ENCODE measurements at regions not wholly inside any gene's neighbourhood (a gene's known extent, or its start where the extent isn't known, plus 50 kb on each side); places are given as distances from the start of the nearest gene placed in this dataset.

DNA sequence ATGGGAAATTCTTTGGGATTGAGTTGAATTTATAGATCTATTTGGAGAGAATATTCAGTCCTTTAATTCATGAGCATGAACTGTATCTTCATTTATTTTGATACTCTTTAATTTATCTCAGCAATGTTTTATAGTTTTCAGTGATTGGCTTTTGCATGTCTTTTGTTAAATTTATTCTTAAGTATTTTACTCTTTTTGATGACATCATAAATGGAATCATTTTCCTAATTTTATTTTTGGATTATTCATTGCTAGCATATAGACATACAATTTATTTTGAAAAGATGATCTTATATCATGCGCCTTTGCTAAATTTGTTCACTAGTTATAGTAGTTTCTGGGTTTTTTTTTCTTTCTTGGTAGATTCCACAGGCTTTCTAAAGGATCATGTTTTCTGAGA lies 149.2 kb upstream of the ASIC2 start:
- TF ChIP-seq, protein P1, sequence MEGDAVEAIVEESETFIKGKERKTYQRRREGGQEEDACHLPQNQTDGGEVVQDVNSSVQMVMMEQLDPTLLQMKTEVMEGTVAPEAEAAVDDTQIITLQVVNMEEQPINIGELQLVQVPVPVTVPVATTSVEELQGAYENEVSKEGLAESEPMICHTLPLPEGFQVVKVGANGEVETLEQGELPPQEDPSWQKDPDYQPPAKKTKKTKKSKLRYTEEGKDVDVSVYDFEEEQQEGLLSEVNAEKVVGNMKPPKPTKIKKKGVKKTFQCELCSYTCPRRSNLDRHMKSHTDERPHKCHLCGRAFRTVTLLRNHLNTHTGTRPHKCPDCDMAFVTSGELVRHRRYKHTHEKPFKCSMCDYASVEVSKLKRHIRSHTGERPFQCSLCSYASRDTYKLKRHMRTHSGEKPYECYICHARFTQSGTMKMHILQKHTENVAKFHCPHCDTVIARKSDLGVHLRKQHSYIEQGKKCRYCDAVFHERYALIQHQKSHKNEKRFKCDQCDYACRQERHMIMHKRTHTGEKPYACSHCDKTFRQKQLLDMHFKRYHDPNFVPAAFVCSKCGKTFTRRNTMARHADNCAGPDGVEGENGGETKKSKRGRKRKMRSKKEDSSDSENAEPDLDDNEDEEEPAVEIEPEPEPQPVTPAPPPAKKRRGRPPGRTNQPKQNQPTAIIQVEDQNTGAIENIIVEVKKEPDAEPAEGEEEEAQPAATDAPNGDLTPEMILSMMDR (conservative IDR thresholded peaks at IDR 0.05) = no peak
- TF ChIP-seq ZFX (IDR thresholded peaks at IDR 0.05) = no peak
